NCI-H2029 treated with DMSO at 0.1 percent for 48 hours (cell line): ENCODE measurements at regions not wholly inside any gene's neighbourhood (a gene's known extent, or its start where the extent isn't known, plus 50 kb on each side); places are given as distances from the start of the nearest gene placed in this dataset.
A peak's percentile ranks its signal among the peaks of the same experiment; 100 is the strongest.

Source experiments
- DNase-seq: peaks from one replicate; lab custom pipeline; 2025; lab: John Stamatoyannopoulos, UW

DNA sequence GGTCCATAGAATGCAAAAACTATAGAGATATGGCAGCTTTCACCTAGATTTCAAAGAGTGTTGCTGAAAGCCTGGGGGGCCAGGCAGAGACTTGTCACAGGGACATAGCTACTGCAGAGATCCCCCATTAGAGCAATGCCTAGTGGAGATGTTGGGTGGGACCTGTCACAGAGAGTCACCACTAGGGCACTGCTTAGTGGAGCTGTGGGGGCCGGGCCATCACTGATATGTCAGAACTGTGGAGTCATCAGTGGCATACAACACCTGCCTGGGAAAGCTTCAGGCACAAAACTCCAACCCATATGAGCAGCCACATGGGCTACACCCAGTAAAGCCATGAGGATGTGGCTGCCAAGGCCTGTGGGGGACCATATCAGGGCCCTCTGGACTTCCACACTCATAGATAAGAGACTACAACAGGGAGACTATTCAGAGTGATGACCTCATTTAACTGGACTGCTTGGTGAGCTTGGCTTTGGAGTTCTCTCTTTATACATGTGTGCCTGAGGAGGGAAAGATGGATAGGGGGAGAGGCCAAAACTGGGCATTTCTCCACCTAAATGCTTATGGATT, 176.3 kb downstream of the ZNF621 start:
- DNase-seq = no peak

DNA sequence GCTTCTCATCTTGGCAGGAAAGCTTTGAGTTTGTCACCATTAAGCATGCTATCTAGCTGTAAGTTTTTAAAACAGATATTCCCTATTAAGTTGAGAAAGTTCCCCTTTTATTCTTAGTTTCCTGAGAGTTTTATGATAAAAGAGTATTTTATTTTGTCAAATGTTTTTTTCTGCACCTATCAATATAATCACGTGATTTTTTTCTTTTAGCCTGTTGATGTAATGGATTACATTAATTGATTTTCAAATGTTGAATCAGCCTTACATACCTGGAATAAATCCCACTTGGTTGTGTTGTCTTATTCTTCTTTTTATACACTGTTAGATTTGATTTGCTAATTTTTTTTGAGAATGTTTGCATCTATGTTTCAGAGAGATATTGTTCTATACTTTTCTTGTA, 179.5 kb downstream of the ZNF621 start:
- no peak for DNase-seq

DNA sequence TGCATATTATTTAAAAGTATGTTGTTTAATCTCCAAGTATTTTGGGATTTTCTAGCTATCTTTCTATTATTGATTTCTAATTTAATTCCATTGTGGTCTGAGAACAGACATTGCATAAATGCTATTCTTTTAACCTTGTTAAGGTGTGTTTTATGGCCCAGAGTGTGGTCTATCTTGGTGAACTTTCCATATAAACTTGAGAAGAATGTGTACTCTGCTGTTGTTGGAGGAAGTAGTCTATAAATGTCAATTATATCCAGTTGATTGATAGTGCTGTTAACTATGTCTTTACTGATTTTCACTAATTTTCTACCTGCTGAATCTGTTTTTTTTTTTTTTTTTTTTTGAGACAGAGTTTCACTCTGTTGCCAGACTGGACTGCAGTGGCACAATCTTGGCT, 180.9 kb downstream of the ZNF621 start:
- no peak for DNase-seq

DNA sequence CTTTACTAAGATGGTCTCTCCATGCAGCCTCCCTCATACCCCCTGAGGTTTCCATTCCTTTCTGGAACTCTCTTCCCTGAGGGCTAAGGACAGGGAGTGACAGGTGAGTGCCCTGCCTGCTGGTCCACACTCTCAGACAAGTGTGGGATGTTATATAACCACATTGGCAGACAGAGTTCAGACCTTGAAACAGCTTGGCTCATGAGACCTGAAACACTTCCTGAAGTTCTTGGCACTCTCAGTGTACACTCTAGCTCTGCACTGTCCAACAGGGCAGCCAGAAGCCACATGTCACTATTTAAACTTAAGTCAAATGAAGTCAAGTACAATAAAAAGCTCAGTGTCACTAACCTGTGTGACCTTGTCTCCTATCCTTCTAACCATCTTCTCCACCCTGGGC, 188.5 kb downstream of the ZNF621 start:
- no peak for DNase-seq

DNA sequence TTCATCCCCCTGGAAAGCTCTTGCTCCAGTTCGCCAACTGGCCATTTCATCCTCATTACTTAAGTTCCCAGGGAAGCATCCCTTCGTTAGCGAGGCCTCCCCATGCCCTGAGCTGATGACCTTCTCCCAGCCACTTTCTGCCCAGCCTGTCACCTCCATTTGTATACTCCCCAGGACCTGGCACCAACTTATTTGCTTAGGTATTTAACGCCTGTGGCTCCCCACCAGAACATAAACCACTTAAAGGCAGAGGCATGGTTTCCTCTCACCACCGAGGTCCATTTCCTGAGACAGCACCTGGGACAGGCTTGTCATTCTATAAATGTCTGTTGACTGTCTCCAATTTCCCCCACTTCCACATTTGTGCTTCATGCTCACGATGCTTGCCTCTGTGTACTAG, 189.0 kb downstream of the ZNF621 start:
- DNase-seq = no peak

DNA sequence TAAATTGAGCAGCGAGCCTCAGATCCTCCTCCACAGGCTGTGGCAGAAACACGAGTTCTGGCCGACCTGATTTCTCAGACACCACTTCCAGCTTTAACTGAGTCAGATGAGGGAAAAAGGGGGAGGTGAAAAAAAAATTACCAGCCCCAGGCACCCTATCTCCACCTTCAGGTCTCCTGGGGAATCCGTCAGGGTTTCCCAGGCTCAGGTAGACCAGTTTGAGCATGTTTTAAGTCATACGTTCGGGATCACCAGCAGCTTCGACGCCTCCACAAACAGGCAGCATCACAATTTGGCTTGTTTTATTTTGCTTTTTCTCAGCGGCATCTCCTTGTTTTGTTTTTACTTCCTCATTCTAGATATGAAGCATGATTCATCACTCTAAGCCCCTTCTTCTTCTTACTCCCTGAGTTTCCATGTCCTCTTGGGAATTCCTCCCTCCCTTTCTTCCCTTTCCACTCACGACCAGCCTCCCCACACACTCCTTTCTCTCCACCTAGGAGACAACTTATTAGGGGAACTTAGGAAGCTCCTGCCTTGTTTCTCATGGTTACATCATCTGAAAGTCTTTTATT, 190.1 kb downstream of the ZNF621 start:
- no peak for DNase-seq

DNA sequence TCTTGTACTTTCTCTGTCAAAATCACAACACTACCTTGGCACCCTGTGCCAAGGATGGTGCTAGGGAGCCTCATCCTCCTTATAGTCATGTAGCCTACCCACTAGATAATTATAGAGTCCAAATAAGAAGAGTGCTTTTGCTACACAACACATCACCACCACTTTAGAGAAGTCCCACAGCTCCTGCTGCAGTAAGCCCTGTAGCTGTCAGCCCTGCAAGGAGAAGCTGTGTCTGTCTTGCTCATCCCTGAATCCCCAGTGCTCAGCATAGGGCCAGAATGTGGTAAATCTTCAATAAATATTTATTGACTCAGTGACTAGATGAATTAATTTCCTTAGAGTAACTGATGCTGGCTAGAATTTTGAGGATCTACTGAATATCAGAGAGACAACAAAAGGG, 190.8 kb downstream of the ZNF621 start:
- DNase-seq = no peak

DNA sequence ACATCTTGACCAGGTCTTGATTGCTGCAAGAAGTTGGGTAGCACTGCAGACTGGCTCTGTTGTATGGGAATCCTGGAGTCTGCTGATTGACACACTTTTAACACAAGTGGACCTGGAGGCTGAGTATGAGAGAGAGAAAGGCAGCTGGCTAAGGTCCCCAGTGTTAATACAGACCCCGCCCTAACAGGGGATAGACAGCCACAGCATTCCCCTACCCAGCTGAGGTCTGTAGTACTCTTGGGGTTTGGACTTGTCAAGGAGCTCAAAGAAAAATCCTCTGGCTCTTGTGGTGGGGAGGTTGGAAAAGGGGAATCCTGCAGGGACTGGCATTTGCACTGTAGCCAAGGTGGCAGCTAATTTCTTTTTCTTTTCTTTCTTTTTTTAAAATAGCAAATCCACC, 192.7 kb downstream of the ZNF621 start:
- DNase-seq = no peak

DNA sequence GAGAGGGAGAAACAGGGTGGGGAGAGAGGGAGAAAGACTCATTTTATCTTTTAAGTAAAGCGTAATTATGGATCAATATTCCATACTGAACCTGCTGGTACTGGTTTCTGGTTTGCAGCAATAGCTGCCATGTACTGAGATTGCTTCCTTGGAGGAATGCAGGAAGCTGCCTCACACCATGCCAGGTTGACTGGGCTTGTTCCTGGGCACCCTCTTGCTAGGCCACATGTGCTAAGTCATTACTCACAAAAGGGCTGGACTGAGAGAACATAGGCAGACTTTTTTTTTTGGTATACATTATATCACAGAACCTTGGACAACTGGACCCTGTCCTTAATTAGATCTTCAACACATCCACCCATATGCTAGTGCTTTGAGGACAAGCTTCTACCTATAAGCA, 193.4 kb downstream of the ZNF621 start:
- no peak for DNase-seq

DNA sequence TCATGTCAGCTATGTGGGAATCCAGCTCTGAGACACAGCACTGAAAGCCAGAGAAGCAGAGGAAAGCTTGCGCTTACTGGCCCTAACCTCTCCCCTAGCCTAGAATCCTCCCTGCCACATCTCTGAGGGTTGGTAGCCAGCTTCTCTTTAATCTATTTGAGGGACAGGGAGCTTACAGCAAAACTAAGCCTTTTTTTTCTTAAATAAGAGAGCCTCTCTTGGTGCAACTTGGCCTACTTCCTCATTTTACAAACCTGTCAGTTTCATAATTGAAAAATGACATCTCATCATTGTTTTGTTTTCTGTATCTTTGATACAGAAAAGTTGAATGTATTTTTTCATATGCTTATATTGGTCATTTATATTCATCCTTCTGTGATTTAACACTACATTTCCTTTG, 193.9 kb downstream of the ZNF621 start:
- no peak for DNase-seq

DNA sequence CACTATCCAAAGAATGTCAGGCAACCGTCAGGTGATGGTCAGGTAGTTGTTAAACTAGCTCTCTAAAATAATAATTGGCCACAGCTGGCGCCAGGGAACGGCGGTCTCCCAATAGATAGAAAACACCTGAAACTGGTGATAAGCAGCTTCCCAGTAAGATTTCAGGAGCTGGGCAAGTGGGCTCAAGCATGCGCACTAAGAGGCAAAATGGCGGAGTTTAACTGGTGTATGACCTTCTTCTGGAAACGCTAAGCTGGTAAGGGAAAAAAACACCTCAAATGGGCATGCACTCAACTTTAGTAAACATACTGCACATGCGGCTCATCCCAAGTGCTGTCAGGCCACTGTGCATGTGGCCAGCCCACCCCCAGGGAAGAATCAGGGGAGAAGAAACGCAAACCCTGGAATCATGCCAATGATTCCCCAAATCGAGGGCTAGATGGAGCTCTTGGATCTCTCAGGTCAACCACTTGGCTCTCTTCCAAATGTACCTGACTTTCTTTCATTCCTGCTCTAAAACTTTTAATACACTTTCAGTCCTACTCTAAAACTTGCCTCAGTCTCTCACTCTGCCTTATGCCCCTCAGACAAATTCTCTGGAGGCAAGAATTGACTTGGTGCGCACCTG, 195.0 kb downstream of the ZNF621 start:
- peak; percentile 68 for DNase-seq

DNA sequence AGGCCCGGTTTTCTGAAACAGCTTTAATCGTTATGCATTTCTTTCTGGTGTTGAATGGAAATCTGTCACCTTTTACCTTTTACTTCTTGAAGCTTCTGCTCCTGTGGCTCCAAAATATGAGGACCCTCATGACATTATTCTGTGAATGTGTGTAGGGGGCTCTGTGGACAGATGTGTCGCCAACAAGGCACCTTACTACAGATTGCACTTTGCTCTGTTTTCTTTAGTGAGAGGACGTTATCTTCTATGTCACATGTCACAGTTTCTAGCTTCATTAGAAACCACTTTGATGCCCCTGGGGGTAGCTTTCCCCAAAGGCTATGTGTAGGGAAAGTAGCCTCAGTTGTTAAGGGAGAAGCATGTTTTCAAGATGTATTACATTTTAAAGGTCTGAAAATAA, 195.6 kb downstream of the ZNF621 start:
- DNase-seq = no peak

DNA sequence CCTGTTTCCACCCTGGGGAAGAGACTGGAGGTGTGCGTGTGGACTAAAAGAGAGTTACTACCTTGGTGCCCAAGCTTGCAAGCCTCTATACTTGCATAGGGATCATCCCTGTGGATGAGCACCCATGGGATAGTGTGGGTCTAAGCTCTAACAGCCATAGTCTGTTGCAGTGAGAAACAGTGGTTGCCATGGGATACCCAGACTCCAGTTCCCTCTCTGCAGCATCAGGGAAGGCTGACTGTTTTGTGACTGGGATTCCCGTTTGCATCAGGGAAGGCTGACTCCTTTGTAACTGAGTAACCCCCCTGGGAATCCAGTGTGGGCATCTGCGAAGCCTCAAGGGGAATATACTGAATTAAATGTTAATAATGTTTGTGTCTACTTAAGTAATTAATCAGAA, 196.1 kb downstream of the ZNF621 start:
- DNase-seq = no peak

DNA sequence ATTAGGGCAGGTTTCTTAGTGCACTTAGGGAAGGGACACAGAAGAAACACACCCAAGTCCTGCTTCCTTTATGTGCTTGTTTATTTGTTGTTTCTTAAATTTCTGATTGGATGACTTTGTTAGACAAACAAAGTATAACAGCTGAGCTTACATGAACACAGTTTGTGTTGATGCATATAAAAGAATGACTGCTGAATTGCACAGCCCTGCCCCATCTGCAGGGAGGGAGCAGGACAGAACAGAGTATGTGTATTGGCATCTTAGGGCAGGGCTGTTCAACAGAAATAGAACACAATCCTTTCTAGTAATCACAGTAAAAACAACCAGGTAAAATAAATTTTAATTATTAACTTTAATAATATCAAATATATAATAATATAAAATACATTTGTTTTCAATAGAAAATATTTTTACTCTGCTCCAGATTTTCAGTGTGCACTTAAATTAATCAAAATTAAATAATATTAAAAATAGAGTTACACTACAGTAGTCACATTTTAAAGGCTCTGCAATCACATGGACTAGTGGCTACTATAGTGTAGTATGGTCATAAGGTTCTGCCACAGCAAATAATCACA, 198.4 kb downstream of the ZNF621 start:
- no peak for DNase-seq

DNA sequence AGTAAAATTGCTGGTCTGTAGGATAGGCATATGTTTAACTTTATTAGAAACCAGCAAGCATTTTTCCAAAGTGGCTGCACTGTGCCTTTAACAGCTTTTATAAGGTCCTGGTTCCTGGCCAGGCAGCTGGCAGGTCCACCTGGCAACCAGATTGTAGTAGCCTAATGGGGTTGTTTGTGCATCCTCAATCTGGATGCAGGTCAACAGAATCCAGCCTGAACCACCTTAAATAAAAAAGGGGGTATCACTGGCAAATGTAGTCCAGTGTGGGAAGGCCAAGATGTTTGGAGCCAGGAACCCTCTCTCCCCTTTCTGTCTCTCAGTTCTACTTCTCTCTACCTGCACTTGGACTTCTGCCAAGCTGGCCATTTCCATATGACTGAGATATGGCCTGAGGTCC, 200.3 kb downstream of the ZNF621 start:
- peak; percentile 78 for DNase-seq

DNA sequence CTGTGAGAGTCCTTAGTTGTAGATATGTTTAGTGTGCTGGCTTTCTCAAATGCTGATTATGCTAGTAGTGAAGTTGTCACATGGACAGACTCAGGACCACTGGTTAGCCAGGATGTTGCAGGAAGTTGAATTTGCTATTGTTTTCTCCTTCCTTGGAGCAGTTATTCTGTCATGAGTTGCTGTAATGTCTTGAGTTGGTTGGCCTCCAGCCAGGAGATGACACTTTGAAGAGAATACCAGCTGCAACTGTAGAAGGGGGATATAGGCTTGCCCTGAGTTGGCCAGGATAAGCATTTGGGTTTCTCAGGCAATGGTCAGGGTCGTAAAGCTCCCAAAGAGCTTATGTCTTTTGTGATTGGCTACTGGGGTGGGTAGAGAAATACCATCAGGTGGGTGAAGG, 206.7 kb downstream of the ZNF621 start:
- no peak for DNase-seq

DNA sequence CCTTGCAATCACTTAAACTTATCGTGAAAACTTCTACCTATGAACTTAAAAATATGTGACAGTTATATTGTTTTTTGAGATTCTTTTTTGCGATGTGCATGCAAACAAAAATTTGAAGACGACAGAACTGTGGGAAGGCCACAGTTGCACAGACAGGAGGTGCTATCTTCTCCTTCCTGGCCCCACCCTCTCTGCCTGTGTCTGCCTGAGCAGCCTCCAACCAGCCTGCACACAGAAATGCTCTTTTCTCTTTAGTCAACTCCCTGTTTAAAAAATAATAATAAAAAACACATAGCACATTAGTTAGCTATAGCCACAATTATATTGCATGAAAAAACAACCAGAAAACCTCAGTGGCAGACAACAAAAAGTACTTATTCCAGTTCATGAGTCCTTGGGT, 212.2 kb downstream of the ZNF621 start:
- no peak for DNase-seq

DNA sequence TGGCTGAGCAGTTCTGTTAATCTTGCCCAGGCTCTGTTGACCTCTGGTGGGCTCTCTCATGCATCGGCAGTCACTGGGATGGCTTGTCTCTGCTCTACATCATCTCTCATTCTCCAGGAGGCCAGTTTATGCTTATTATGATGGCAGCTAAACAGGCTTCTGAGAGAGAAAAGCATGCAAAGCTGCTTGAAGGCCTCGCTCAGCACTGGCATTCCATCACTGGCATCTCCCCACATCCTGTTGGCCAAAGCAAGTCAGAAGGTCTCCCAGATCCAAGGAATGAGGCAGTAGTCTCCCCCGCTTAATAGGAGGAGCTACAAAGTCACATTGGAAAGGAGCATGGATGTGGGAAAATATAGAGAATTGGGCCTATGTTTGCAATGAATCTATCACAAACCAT, 212.6 kb downstream of the ZNF621 start:
- DNase-seq = no peak

DNA sequence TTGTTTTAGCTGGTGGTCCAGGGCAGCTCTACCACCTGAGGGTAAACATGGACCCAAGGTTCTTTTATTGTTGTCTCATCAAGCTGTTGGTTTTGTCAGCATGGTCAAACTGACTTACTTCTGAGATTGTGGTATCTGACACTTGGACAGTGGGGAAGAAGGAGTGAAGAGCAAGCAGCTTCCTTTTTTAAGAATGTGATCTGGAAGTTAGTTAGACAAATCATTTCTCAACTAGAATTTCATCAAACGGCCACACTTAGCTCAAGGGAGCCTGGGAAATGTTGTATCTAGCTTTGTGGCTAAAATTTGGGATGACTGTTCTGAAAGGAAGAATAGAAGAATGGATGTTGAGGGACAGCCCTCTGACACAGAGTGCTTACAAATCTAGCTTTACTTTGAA, 215.2 kb downstream of the ZNF621 start:
- no peak for DNase-seq

DNA sequence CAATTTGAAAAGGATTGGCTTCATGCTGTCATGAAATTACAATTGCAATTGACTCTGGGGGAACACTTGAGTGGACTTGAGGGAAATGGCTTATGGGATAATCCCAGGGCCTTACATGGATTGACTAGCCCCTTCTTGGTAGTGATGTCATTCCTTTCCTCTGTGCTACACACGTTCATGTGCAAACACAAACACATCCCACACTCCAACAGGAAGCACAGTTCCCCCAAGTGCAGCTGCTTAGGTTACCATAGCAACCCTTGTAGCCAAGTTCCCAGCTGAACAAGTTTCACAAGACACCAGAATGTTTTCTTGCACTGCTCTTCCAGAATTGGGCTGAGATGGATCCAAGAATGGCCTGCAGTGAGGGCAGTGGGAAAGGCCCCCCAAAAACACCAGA, 217.0 kb downstream of the ZNF621 start:
- DNase-seq = peak; percentile 10

DNA sequence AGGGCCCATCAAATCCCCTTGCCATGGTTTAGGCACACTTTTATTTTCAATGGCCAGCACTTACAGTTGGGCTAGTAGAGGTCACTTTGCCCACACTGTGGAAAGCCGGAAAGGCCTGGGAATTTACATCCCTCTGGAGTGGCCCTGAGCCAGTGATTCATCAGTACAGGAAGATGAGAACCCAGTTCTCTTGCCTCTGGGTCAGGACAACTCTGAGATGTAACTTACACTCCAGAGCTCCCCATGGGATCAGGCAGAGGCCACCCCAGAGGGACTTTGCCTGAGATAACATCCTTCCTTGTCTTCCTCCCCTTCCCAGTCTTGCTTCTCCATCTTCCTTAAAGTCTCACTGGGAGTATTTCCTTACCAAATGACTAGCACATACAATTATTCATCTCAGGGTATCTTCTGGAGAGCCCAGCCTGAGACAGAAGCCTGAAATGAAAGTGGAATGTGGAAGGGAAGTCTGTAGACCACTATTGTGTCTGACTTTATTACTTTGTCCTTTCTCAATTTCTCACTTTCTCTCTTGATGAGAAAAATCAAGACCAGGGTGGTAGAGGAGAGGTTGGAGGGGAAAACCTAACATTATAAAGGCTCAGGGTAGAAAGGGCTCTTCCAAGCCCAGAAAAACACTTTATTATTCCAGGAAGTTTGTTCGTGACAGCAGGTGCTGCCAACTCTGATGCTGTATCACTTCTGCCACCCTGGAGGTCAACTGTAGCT, 220.8 kb downstream of the ZNF621 start:
- DNase-seq = no peak

DNA sequence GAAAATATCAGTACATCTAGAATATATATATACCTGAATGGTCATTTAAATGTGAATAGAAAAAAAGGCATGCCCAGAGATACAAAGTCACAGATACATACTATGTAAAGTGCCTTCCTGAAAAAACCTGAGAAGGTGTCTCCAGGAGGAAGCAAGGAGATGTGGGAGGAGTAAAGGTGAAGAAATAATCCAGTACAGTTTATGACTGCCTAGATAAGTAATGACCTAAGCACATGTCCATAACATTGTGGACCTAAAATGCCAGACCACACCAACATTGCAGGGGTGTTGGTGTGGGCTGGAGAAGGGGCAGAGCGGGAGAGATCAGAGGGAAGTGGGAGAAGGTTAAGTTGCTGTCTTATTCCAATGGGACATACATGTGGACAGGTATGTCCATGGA, 226.9 kb downstream of the ZNF621 start:
- DNase-seq = no peak

DNA sequence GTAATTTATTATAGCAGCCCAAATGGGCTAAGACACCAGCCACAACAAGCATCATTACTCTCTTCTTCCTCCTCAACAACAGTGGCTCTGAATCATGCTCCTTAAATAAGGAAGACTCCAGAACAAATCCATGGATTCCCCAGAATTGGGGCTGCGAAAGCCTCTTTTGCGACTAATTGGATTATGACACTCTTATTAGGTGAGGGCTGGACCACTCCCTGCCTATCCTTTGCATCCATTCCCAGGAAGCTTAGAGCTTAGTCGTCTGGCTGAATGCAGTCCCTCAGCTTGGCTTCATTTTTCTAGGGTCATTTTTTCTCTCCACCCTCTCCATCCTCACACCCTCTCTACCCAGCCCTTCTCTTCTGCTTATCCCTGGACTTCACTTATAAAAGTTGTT, 227.7 kb downstream of the ZNF621 start:
- DNase-seq = no peak
